ENCODE measurements at regions not wholly inside any gene's neighbourhood (a gene's known extent, or its start where the extent isn't known, plus 50 kb on each side); places are given as distances from the start of the nearest gene placed in this dataset.
"Not testable (repeated sequence)": the region's sequence is repeated elsewhere in the genome, so short reads cannot be mapped to it uniquely, and the experiment has no call there.

DNA sequence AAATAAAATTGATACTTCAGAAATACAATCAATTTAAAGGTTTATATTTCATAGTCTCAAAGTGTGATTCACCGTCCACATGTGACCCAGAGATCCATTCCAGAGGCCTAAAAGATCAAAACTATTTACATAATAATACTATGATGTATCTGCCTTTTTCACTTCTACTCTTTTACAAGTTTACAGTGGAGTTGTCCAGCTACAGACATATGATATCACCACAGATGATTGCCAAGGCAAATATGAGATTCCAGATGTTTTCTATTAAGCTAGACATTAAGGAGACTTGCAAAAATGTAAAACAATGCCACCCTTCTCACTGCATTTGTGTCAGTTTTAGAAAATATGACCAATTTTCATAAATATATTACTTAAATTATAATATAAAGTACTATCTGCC is 443.7 kb downstream of the GJA1 start:
- in situ Hi-C loops (cut with HindIII; ENCODE audit: low sequenced_read_pairs) = no loop called here
- no peak for DNase-seq (ENCODE audit: low spot score)

DNA sequence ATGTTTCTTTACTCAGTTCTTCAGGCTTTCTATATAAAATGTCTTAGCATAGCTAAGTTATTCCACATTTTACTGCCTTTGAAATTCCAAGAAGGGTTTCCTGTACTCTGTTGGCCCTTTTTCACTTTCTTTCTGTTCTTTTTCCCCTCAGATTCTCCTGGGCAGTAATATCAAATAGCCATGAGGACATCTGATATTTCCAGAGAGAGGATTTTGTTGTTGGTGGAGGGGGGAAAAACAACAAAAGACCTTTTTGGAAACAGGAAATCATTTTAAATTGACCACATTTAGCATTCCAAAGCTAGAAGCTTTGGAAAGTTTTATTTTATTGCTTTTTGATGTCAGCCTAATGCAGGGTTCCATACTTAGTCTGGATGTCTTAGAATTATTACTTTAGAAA is 445.4 kb downstream of the GJA1 start:
- no peak for DNase-seq (ENCODE audit: low spot score)
- in situ Hi-C loops (cut with HindIII; ENCODE audit: low sequenced_read_pairs) = no loop called here

DNA sequence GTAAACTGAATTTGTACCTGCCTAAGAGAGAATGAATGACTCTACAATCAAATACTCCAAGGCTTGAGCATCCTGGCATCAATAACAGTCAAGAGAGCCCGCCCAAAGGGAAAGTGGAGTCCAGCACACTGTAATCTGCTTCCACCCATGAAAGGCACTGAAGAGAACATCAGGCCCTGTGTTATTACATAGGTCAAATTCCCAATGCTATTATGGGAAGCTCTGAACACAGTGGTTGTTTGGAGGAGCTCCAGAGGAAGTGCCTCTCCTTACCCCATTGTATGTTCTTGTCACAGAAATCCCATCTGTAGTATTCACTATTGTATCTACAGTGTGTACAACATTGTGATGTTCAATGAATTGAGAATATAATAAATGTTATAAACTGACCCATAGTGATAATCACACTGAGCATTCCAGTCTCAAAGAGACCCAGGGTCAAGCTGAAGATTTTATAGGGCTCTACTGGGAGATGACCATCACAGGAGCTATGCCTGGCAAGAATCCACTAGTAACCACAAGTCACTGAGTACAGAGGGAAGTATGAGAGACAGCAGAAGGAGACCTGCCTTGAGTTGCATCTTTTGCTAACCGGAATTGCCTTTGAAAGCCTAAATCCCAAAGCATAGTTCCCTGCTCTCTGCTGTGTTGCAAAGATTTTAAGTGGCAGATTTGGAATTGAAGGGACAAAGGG is 446.7 kb downstream of the GJA1 start:
- in situ Hi-C loops (cut with HindIII; ENCODE audit: low sequenced_read_pairs) = no loop called here
- no peak for DNase-seq (ENCODE audit: low spot score)

DNA sequence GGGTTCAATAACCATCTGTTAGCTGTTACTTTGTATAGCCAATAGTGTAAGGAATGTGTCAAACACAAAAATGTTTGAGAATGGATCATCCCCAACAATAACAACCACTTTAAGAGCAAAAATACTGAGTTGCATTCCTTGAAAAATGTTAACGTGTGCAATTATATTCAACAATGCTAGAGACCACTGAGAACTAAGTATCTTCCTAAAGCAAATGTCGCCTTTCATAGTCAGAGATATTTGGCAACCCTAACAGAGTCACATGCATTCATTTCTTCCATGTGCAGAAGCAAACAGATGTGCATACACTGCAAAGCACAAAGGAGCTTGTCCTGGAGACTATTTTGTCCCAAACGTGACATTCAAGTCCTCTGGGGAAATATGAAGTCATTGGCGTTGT is 448.6 kb downstream of the GJA1 start:
- no peak for DNase-seq (ENCODE audit: low spot score)
- in situ Hi-C loops (cut with HindIII; ENCODE audit: low sequenced_read_pairs) = no loop called here

DNA sequence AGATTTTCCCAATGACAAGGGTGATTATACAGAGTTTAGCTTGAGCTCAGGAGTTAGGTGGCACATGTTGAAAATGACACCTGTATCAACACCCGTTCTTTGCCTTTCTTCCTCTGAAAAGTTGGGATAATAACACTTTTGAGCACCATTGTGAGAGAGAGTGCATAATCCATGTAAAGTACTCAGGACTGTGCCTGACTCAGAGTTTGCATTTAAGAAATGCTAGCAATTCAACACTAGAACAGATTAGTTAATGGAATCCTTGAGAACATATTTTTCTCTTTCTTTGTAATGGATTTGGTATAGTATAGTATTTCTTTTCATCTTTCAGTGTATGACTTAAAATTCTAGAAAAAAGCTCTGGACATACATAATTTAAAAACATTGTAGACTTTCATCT is 449.2 kb downstream of the GJA1 start:
- in situ Hi-C loops (cut with HindIII; ENCODE audit: low sequenced_read_pairs) = no loop called here
- no peak for DNase-seq (ENCODE audit: low spot score)

DNA sequence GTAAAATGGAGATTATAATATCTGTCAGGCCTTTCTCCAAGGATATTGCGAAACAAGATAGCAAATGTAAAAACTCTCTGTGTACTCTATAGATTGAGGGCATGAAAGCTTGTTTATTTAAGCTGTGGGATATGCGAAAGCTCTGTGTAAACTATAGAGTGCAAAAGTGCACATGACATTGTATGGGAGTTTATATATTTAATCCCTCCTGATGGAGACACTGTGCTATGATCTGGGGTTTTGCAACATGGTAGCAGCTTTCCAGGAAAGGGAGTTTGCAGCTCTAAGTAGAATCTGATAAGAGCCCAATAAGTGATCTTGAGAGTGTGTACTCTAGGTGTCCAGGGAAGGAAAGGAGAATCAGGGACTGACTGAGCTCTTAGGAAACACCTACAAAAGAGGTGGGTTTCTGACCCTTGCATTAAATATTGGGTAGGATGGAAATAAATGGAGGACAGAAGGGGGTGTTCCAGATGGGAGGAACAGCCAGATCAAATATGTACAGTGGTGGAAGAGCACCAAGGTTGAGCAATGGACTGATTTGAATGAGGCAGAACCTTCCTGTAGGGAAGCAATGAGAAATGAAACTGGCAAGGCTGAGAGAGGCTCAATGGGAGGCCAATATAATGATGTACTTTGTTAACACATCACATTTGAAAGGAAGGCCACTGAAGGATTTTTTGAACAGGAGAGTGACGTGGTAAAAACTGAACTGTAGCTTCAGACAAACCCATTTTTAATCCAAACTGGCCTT is 450.1 kb downstream of the GJA1 start:
- in situ Hi-C loops (cut with HindIII; ENCODE audit: low sequenced_read_pairs) = no loop called here
- DNase-seq (ENCODE audit: low spot score) = no peak

DNA sequence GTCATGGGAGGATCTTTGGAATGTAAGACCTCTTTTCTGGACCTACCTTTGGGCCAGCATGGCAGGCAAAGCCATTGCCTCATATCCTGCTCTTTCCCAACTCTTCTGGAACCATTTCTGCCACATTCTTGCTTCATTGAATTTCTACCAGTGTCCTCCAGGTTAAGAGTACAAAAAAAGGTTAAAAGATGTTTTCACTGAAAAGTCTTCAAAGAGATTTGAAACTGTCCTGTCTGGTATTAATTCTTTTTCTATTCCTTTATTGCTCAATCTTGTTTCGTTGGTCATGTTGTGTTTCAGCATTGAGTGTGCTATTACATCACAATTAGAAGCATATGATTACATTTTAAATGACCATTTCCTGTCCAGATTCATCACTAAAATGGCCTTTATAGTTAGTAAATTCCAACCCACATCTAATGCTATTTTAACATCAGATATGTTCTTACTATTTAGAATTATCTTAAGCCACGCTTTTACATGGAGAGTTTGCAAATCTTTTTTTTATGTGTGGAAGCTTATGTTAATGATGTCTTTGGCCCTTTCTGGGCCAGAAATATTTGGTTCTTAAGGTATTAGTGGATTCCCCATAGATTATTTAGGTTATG is 450.9 kb downstream of the GJA1 start:
- in situ Hi-C loops (cut with HindIII; ENCODE audit: low sequenced_read_pairs) = no loop called here
- DNase-seq (ENCODE audit: low spot score) = no peak

DNA sequence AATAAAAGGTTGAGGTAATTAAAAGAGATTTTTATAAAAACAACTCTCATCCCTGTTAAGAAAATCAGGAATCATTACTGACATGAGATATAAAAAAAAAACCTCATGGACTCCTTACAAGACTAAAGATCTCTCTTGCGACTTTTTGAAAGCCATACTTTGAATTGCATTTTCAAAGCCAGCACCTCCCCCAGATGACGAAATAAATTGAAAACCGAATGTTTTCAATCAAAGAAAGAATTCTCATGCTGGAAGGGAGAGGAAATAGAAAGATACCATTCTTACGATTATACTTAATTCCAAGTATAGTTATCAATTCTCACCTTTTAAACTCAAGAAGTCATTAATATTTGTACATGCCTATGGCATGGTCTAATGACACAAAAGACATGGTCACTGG is 452.3 kb downstream of the GJA1 start:
- in situ Hi-C loops (cut with HindIII; ENCODE audit: low sequenced_read_pairs) = no loop called here
- DNase-seq (ENCODE audit: low spot score) = no peak

DNA sequence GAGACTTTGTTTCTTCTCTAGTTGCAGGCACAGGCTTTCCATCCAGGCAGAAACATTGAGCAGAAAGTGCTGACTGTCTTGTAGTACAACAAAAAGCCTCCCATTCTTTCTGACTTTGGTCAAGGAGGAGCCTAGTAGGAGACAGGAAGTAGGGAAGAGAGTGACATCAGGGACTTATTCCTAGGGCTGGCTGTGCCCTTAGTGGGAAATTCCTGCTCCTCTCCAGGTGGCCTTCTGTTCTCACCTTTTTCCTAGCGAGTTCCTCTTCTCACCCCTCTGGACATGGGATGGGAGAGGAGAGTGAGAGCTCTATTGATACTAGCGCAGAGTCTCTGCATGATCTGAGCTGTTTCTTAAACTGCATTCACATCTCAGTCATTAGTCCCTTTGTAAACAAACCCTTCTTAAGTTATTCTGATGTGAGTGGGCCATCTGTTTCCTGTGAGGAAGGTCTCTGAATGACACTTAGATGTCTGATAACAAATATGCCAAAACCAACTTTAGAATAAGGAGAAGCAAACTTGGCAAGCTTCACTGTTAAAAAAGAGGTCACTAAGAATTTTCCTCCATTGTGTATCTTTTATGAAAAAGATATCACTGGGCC is 455.0 kb downstream of the GJA1 start:
- no peak for DNase-seq (ENCODE audit: low spot score)
- in situ Hi-C loops (cut with HindIII; ENCODE audit: low sequenced_read_pairs) = no loop called here

DNA sequence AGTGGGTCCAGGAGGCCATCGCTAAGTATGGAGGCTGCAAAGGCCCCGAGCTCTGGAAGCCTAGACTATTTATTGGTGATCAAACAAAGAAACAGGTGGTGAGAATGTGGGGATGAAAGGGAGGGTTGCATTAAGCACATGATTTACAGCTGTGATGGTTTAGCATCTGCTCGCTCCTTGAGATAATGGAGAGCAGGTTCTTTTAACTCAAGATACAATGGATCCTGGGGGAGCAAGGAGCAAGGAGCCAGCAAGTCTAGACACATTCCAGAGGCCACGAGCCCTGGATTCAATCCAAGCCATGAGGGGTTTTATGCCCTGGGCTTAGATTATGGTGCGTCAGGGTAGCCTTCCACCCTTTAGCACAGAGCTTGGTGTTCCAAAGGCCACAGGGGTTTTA is 460.3 kb downstream of the GJA1 start:
- DNase-seq (ENCODE audit: low spot score) = peak; percentile 26
- in situ Hi-C loops (cut with HindIII; ENCODE audit: low sequenced_read_pairs) = not testable (repeated sequence)

DNA sequence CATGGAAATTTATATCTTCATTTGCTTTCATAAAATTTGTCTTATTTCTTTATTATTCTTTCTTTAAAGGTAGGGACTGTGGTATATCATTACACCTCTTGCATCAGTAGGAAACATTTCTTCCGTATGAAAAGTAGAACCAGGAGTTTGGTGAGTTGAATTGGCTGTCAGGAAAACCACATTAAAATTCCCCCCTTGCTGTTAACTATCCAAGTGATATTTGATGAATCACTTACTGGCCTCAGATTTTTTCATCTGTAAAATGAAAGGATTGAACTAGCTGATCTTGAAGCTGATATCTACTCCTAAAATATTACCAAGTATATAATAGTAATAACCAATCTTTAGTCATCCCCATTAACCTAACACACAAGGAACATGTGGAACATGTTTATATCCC is 460.9 kb downstream of the GJA1 start:
- no peak for DNase-seq (ENCODE audit: low spot score)
- in situ Hi-C loops (cut with HindIII; ENCODE audit: low sequenced_read_pairs) = no loop called here

DNA sequence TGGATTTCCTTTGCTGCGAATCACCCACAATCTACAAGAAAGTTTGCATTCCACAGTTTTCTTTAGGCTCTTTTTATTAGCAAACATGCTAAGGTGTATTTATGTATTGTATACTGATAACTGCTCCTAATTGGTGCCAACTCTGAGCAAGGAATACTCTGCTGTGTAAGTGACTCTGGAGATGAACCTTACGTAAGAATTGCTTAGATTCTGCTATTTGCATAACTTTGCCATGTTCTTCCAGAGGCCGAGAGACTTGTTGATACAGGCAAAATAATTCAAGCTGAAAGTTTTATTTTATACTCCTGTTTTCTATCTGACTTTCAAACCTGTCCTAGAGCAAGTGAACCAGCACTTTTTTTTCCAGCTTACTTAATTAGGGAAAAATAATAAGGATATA is 461.3 kb downstream of the GJA1 start:
- in situ Hi-C loops (cut with HindIII; ENCODE audit: low sequenced_read_pairs) = no loop called here
- DNase-seq (ENCODE audit: low spot score) = no peak

DNA sequence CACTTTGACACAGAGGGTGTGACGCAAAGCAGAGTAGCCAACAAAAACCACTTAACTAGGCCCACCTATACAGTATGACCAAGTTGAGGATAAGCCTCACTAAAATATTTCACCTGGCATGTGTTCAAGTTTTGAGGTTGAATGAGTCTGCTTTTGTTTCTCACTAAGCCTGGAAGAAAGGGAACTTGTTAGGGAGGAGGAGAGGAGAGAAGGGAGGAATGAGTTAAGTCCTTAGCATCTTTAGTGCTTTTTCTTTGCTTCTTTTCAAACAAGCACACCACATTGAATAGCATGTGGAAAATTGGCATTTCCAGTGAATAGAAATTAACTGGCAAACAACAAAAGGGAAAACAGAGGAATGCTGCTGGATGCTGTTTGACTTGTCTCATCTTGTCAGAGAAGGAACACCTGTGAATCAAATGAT is 461.9 kb downstream of the GJA1 start:
- in situ Hi-C loops (cut with HindIII; ENCODE audit: low sequenced_read_pairs) = no loop called here
- peak; percentile 20 for DNase-seq (ENCODE audit: low spot score)

DNA sequence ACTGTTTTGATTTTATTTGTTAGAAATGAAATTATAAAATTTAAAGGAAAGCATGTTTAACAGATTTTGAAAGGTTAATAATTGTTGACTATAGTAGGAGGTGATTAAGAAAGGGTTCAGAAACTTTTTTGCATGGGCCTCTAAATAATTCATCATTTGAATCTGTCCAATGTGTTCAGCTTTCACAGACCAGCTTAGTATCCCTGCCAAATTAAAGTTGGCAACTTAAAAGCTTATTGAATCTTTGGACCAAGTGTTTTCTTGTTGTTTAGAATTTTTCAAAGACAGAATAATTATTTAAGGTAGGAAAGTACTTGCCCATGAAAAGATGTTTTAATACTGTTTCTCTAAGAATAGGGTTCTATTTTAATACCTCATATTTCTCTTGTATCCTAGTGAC is 466.0 kb downstream of the GJA1 start:
- in situ Hi-C loops (cut with HindIII; ENCODE audit: low sequenced_read_pairs) = no loop called here
- no peak for DNase-seq (ENCODE audit: low spot score)

DNA sequence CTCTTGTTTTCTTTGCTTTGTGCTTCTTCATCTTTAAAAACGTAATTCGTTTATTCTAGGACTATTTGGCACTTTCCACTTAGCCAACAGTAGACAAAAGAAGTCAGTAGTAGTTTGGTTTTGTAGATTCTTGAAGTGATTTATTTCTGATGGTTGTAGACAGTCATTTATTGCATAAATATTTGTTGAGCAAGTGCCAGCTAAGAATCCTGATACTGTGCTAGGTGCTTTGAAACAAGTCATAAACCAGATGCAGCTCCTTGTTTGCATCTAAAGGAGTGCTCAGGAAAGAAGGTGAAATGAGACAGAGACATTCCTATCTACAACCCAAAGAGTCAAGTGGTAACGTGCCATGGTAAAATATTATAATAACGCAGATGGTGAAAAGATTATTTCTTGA is 469.1 kb downstream of the GJA1 start:
- in situ Hi-C loops (cut with HindIII; ENCODE audit: low sequenced_read_pairs) = no loop called here
- DNase-seq (ENCODE audit: low spot score) = no peak

DNA sequence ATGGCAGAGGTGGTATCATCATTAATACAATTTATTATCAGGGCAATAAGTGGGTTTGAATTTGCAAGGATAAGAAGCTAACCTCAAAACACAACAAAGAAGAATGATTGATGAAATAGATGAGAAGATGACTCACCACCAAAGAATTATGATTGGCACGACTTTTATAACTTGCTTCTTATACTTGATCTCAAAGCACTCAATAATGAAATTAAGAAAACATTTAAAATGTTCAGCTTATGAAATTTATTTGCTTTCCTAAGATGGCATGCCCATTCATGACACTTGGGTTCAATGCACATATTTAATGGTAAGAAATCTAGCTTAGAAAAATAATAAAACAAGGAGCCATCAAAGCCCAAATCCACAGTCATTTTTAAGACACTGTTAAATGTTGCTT is 477.5 kb downstream of the GJA1 start:
- DNase-seq (ENCODE audit: low spot score) = no peak
- in situ Hi-C loops (cut with HindIII; ENCODE audit: low sequenced_read_pairs) = no loop called here

DNA sequence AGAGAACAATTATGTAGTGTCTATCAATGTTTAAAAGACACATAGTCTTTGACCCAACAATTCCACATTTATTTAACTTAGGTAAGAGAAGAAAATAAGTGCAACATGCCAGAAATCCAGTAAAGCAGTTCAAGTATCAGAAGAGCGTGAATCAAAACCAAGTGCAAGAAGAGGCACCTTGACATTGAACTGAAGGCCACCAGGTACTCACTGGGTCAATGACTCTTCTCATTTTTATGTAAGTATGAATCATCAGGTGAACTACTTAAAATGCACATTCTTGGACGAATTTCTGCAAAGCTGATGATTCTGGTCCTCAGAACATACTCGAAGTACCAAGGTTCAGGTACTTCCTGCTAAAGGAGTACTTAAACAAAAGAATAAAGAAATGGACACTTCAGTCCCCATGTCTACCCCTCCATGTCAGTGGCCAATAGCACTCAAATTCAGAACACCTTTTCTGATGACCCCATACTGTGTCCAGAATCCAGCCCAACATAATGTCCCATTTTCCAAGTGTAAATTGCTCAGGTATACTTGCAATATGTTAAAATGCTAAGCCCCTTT is 481.9 kb downstream of the GJA1 start:
- DNase-seq (ENCODE audit: low spot score) = no peak
- in situ Hi-C loops (cut with HindIII; ENCODE audit: low sequenced_read_pairs) = no loop called here

DNA sequence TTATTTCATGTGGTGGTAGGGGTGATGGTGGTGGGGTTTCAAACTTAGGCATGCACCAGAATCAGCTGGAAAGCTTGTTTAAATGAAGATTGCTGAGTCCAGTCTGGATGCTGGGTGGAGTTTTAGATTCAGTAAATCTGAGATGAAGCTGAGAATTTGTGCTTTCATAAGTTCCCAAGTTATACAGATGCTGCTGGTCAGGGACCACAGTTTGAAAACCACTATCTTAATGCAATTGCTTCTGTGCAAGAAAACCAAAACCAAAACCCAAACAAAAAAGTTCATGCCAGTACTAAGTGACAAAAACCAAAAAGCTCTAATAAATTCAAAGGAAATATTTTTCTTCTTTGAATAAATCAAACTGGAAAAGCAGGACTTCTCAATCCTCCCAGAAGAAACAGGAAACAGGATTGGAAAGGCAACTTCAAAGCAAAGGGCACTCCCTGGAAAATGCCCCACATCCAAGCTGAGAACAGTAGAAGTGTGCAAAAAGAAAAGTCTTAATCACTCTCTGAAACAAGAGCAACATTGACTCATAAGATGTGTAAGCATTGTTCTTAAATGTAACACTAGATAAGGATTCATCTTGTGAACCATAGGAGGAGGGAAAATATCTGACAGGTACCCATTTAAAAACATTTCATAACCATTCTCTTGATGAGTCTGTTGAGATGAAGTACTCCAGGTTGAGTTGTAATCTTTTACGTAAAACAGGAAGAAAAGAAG is 481.5 kb upstream of the HSF2 start:
- DNase-seq (ENCODE audit: low spot score) = no peak
- in situ Hi-C loops (cut with HindIII; ENCODE audit: low sequenced_read_pairs) = no loop called here

DNA sequence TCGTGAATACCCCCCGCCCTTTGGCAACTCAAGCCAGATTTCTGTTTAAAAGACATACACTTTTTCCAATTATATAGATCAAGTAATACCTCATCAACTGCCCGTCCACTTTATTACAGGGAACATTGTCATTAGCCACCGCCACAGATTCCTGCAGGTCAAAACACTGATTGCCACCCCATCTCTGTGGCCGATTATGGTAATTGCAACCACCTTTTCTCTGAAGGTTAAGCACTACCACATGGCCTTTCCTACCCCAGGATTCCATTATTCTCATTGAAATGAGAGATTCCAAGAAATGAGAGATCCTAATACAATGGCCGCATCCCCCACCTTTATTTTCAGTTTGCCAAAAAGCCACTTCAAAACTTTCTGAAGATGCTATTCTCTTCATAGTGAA is 478.8 kb upstream of the HSF2 start:
- in situ Hi-C loops (cut with HindIII; ENCODE audit: low sequenced_read_pairs) = no loop called here
- peak; percentile 26 for DNase-seq (ENCODE audit: low spot score)
